HEK293 (cell line): ENCODE measurements at regions not wholly inside any gene's neighbourhood (a gene's known extent, or its start where the extent isn't known, plus 50 kb on each side); places are given as distances from the start of the nearest gene placed in this dataset.
A peak's percentile ranks its signal among the peaks of the same experiment; 100 is the strongest.

ENCODE experiments used
- CTCF ChIA-PET: fragments of 350-600 bp; formaldehyde crosslinking; extraction: SDS; loops from one replicate; lab custom pipeline; 2021; ENCODE audit warnings: antibody characterized with exemption; lab: Yijun Ruan, JAX
- POLR2A ChIA-PET: fragments of 300-600 bp; formaldehyde crosslinking; extraction: SDS; loops from one replicate; lab custom pipeline; 2020; ENCODE audit warnings: antibody characterized with exemption, inconsistent platforms; lab: Yijun Ruan, JAX
- H3K27ac ChIP-seq: fragments of 200-500 bp; sonication (Bioruptor generic); 2 replicates; pipeline ENCODE4 v1.5.1; 2014; ENCODE audit warnings: low read depth, low read length, control low read depth, inconsistent platforms; ENCODE audit errors: extremely low read depth
- H3K36me3 ChIP-seq, 2 experiments: fragments of 200-500 bp in 1 of 2; sonication (Bioruptor generic) in 1 of 2; 1 replicate in 1 of 2; 2 replicates in 1 of 2; pipeline ENCODE4 v1.5.1; 2014 to 2017; ENCODE audit warnings: inconsistent platforms in 2 of 2, low read length in 2 of 2; ENCODE audit not compliant: control insufficient read depth in 2 of 2, insufficient read depth in 1 of 2
- H3K4me1 ChIP-seq: fragments of 200-500 bp; sonication (Bioruptor generic); 2 replicates; pipeline ENCODE4 v1.5.1; 2014; ENCODE audit warnings: mild to moderate bottlenecking, low read length, inconsistent platforms; ENCODE audit not compliant: control insufficient read depth, insufficient read depth
- H3K4me3 ChIP-seq: 2 replicates; pipeline ENCODE4 v1.5.1; 2011; ENCODE audit warnings: low read depth, mild to moderate bottlenecking, control low read depth, low read length, moderate library complexity
- H3K9me3 ChIP-seq: fragments of 200-500 bp; sonication (Bioruptor generic); 2 replicates; pipeline ENCODE4 v1.5.1; 2014; ENCODE audit warnings: low read depth, low read length, inconsistent platforms; ENCODE audit not compliant: control insufficient read depth, insufficient read depth
- GLIS1 ChIP-seq: fragments of 450-650 bp; formaldehyde crosslinking; IDR thresholded peaks from 2 replicates; pipeline ENCODE4 v1.5.1; 2016; ENCODE audit warnings: missing biosample characterization, missing genetic modification characterization
- GLIS2 ChIP-seq: fragments of 450-650 bp; formaldehyde crosslinking; IDR thresholded peaks from 2 replicates; pipeline ENCODE4 v1.5.1; 2016; ENCODE audit warnings: missing biosample characterization, missing genetic modification characterization
- MYNN ChIP-seq: fragments of 450-650 bp; formaldehyde crosslinking; IDR thresholded peaks from 2 replicates; pipeline ENCODE4 v1.5.1; 2016; ENCODE audit warnings: missing biosample characterization, missing genetic modification characterization, borderline replicate concordance
- REPIN1 ChIP-seq: fragments of 450-650 bp; formaldehyde crosslinking; IDR thresholded peaks from 2 replicates; pipeline ENCODE4 v1.5.1; 2017; ENCODE audit warnings: missing biosample characterization, missing genetic modification characterization, low read depth
- SALL2 ChIP-seq: fragments of 450-650 bp; formaldehyde crosslinking; IDR thresholded peaks from 2 replicates; pipeline ENCODE4 v1.5.0; 2017; ENCODE audit warnings: missing biosample characterization, mild to moderate bottlenecking, missing genetic modification characterization, borderline replicate concordance
- SCRT1 ChIP-seq: fragments of 450-650 bp; formaldehyde crosslinking; IDR thresholded peaks from 2 replicates; pipeline ENCODE4 v1.5.1; 2016; ENCODE audit warnings: missing biosample characterization, missing genetic modification characterization, borderline replicate concordance
- WT1 ChIP-seq: fragments of 450-650 bp; formaldehyde crosslinking; IDR thresholded peaks from 2 replicates; pipeline ENCODE4 v1.5.1; 2016; ENCODE audit warnings: missing biosample characterization, missing genetic modification characterization
- ZIC2 ChIP-seq: fragments of 450-650 bp; formaldehyde crosslinking; IDR thresholded peaks from 2 replicates; pipeline ENCODE4 v1.5.1; 2016; ENCODE audit warnings: missing biosample characterization, missing genetic modification characterization
- ZNF10 ChIP-seq: fragments of 450-650 bp; formaldehyde crosslinking; IDR thresholded peaks from 2 replicates; pipeline ENCODE4 v1.5.1; 2017; ENCODE audit warnings: missing biosample characterization, missing genetic modification characterization
- ZNF114 ChIP-seq: fragments of 450-650 bp; formaldehyde crosslinking; IDR thresholded peaks from 2 replicates; pipeline ENCODE4 v1.5.0; 2017; ENCODE audit warnings: missing biosample characterization, missing genetic modification characterization
- ZNF223 ChIP-seq: fragments of 450-650 bp; formaldehyde crosslinking; IDR thresholded peaks from 2 replicates; pipeline ENCODE4 v1.5.1; 2016; ENCODE audit warnings: missing biosample characterization, missing genetic modification characterization
- ZNF239 ChIP-seq: fragments of 450-650 bp; formaldehyde crosslinking; IDR thresholded peaks from 2 replicates; pipeline ENCODE4 v1.5.1; 2016; ENCODE audit warnings: missing biosample characterization, missing genetic modification characterization
- ZNF248 ChIP-seq: fragments of 450-650 bp; formaldehyde crosslinking; IDR thresholded peaks from 2 replicates; pipeline ENCODE4 v1.5.1; 2017; ENCODE audit warnings: missing biosample characterization, missing genetic modification characterization
- ZNF266 ChIP-seq: fragments of 450-650 bp; formaldehyde crosslinking; IDR thresholded peaks from 2 replicates; pipeline ENCODE4 v1.5.1; 2016; ENCODE audit warnings: missing biosample characterization, missing genetic modification characterization, low read depth
- ZNF426 ChIP-seq: fragments of 450-650 bp; formaldehyde crosslinking; IDR thresholded peaks from 2 replicates; pipeline ENCODE4 v1.5.1; 2017; ENCODE audit warnings: missing biosample characterization, missing genetic modification characterization, mild to moderate bottlenecking, inconsistent platforms, moderate library complexity
- ZNF48 ChIP-seq: fragments of 450-650 bp; formaldehyde crosslinking; IDR thresholded peaks from 2 replicates; pipeline ENCODE4 v1.5.1; 2016; ENCODE audit warnings: missing biosample characterization, missing genetic modification characterization
- ZNF585B ChIP-seq: fragments of 450-650 bp; formaldehyde crosslinking; IDR thresholded peaks from 2 replicates; pipeline ENCODE4 v1.5.1; 2016; ENCODE audit warnings: missing biosample characterization, missing genetic modification characterization
- ZNF596 ChIP-seq: fragments of 450-650 bp; IDR thresholded peaks from 2 replicates; pipeline ENCODE4 v1.5.0; 2018; ENCODE audit warnings: missing biosample characterization, mild to moderate bottlenecking, missing genetic modification characterization, moderate library complexity
- ZNF777 ChIP-seq: fragments of 450-650 bp; formaldehyde crosslinking; IDR thresholded peaks from 2 replicates; pipeline ENCODE4 v1.5.1; 2017; ENCODE audit warnings: missing biosample characterization, missing genetic modification characterization, borderline replicate concordance
- ZNF791 ChIP-seq: fragments of 450-650 bp; formaldehyde crosslinking; IDR thresholded peaks from 2 replicates; pipeline ENCODE4 v1.5.1; 2016; ENCODE audit warnings: missing biosample characterization, missing genetic modification characterization
- TF ChIP-seq, protein P1 (sequence below): fragments of 450-650 bp; formaldehyde crosslinking; IDR thresholded peaks from 2 replicates; pipeline ENCODE4 v1.5.1; 2016; ENCODE audit warnings: missing biosample characterization, missing genetic modification characterization, low read depth
- TF ChIP-seq, protein P2 (sequence below): fragments of 450-650 bp; formaldehyde crosslinking; IDR thresholded peaks from 2 replicates; pipeline ENCODE4 v1.5.1; 2016; ENCODE audit warnings: missing biosample characterization, missing genetic modification characterization, borderline replicate concordance
- TF ChIP-seq, protein P3 (sequence below): fragments of 450-650 bp; formaldehyde crosslinking; IDR thresholded peaks from 2 replicates; pipeline ENCODE4; 2016; ENCODE audit warnings: missing biosample characterization, missing genetic modification characterization
- TF ChIP-seq, protein P4 (sequence below): fragments of 450-650 bp; formaldehyde crosslinking; IDR thresholded peaks from 2 replicates; pipeline ENCODE4 v1.5.1; 2016; ENCODE audit warnings: missing biosample characterization, missing genetic modification characterization
- TF ChIP-seq, protein P5 (sequence below): fragments of 450-650 bp; formaldehyde crosslinking; IDR thresholded peaks from 2 replicates; pipeline ENCODE4 v1.5.1; 2017; ENCODE audit warnings: missing biosample characterization, missing genetic modification characterization

DNA sequence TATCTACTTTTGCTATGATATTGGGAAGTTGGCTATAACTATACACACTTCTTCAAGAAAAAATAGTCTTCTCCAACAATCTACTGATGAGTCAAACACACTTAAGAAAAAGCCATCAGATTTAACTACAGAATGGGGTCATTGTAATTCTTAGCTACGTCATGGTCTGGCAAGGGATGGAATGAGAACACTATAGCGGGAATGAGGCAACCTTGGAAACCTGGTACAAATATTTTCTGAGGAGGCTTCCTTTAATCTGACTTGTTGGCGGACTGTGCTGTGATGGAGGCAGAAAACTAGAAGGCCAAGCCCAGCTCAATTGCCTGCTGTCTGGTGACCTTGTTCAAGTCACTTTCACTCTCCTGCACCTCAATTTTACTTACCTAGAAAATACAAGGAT, 586.8 kb upstream of the JAG1 start:
- no peak overlapping the region for H3K4me3 ChIP-seq
- H3K27ac ChIP-seq: no peak overlapping the region
- TF ChIP-seq ZNF10 (no peak), ZNF596 (tag by site-specific recombination) (no peak), ZIC2 (tag by site-specific recombination) (no peak), ZNF585B (tag by site-specific recombination) (no peak), ZNF426 (tag by site-specific recombination) (no peak), ZNF791 (no peak), SALL2 (tag by site-specific recombination) (no peak), ZNF48 (tag by site-specific recombination) (no peak), ZNF266 (tag by site-specific recombination) (no peak), ZNF239 (tag by site-specific recombination) (no peak), ZNF777 (tag by site-specific recombination) (no peak), WT1 (no peak)
- TF ChIP-seq, protein P1, sequence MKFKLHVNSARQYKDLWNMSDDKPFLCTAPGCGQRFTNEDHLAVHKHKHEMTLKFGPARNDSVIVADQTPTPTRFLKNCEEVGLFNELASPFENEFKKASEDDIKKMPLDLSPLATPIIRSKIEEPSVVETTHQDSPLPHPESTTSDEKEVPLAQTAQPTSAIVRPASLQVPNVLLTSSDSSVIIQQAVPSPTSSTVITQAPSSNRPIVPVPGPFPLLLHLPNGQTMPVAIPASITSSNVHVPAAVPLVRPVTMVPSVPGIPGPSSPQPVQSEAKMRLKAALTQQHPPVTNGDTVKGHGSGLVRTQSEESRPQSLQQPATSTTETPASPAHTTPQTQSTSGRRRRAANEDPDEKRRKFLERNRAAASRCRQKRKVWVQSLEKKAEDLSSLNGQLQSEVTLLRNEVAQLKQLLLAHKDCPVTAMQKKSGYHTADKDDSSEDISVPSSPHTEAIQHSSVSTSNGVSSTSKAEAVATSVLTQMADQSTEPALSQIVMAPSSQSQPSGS (tag by site-specific recombination): no peak
- TF ChIP-seq, protein P2, sequence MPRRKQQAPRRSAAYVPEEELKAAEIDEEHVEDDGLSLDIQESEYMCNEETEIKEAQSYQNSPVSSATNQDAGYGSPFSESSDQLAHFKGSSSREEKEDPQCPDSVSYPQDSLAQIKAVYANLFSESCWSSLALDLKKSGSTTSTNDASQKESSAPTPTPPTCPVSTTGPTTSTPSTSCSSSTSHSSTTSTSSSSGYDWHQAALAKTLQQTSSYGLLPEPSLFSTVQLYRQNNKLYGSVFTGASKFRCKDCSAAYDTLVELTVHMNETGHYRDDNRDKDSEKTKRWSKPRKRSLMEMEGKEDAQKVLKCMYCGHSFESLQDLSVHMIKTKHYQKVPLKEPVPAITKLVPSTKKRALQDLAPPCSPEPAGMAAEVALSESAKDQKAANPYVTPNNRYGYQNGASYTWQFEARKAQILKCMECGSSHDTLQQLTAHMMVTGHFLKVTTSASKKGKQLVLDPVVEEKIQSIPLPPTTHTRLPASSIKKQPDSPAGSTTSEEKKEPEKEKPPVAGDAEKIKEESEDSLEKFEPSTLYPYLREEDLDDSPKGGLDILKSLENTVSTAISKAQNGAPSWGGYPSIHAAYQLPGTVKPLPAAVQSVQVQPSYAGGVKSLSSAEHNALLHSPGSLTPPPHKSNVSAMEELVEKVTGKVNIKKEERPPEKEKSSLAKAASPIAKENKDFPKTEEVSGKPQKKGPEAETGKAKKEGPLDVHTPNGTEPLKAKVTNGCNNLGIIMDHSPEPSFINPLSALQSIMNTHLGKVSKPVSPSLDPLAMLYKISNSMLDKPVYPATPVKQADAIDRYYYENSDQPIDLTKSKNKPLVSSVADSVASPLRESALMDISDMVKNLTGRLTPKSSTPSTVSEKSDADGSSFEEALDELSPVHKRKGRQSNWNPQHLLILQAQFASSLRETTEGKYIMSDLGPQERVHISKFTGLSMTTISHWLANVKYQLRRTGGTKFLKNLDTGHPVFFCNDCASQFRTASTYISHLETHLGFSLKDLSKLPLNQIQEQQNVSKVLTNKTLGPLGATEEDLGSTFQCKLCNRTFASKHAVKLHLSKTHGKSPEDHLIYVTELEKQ (tag by site-specific recombination): no peak
- TF ChIP-seq, protein P3, sequence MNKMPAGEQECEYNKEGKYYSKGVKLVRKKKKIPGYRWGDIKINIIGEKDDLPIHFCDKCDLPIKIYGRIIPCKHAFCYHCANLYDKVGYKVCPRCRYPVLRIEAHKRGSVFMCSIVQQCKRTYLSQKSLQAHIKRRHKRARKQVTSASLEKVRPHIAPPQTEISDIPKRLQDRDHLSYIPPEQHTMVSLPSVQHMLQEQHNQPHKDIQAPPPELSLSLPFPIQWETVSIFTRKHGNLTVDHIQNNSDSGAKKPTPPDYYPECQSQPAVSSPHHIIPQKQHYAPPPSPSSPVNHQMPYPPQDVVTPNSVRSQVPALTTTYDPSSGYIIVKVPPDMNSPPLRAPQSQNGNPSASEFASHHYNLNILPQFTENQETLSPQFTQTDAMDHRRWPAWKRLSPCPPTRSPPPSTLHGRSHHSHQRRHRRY: no peak
- TF ChIP-seq, all 188 proteins: peak for 0
- Histone ChIP-seq H3K9me3 (no peaks in the 10 kb centered on the region), H3K36me3 (no peaks in the 10 kb centered on the region), H3K4me1 (no peaks in the 10 kb centered on the region)
- ChIA-PET POLR2A (interaction anchor here (0.5 kb wide), 1 partner anchor 149 kb away, joined by 3 read pairs; no protein-coding TSS in a partner anchor), CTCF (interaction anchor here (1.4 kb wide), 1 partner anchor 707 kb away, joined by 3 read pairs; no protein-coding TSS in a partner anchor)

DNA sequence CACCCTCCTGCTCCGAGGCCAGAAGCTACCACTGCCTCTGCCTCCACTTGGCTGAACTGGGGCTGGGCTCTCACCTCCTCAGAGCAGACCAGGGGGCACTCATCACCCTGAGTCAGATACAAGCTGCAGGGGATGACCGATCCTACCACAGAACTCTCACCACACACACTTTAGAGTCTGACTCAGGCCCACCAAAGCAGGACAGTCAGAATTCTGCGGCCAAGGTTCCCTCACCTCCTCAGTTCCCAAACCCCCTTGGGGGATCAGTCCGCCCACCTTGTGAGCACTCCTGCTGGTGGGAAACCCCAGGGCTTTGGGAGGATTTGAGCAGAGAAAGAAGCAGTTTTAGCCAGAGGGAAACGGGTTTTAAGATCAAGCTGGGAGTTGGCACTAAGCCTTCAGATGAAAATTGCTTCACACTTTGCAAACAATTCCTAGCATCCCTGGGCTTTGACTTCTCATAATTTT, 587.8 kb upstream of the JAG1 start:
- POLR2A ChIA-PET: no interaction called here
- no peak overlapping the region for H3K27ac ChIP-seq

More for the DNA sequence above, 587.8 kb upstream of the JAG1 start:
- TF ChIP-seq ZNF248: no peak
- peak; percentile 39; the same call in 1 of the 2 replicates for TF ChIP-seq ZIC2 (tag by site-specific recombination)
- TF ChIP-seq MYNN (tag by site-specific recombination): no peak
- TF ChIP-seq REPIN1: no peak
- TF ChIP-seq ZNF114 (tag by site-specific recombination): no peak
- TF ChIP-seq GLIS2 (tag by site-specific recombination): no peak
- no peak for TF ChIP-seq ZNF223
- no peak for TF ChIP-seq ZNF426 (tag by site-specific recombination)
- TF ChIP-seq, protein P4, sequence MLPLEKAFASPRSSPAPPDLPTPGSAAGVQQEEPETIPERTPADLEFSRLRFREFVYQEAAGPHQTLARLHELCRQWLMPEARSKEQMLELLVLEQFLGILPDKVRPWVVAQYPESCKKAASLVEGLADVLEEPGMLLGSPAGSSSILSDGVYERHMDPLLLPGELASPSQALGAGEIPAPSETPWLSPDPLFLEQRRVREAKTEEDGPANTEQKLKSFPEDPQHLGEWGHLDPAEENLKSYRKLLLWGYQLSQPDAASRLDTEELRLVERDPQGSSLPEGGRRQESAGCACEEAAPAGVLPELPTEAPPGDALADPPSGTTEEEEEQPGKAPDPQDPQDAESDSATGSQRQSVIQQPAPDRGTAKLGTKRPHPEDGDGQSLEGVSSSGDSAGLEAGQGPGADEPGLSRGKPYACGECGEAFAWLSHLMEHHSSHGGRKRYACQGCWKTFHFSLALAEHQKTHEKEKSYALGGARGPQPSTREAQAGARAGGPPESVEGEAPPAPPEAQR (tag by site-specific recombination): no peak
- no peak for TF ChIP-seq SCRT1
- TF ChIP-seq, protein P5, sequence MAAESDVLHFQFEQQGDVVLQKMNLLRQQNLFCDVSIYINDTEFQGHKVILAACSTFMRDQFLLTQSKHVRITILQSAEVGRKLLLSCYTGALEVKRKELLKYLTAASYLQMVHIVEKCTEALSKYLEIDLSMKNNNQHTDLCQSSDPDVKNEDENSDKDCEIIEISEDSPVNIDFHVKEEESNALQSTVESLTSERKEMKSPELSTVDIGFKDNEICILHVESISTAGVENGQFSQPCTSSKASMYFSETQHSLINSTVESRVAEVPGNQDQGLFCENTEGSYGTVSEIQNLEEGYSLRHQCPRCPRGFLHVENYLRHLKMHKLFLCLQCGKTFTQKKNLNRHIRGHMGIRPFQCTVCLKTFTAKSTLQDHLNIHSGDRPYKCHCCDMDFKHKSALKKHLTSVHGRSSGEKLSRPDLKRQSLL (tag by site-specific recombination): no peak
- peak; percentile 88 for TF ChIP-seq GLIS1 (tag by site-specific recombination)
- H3K4me3 ChIP-seq: no peak overlapping the region
- CTCF ChIA-PET: interaction anchor here (1.4 kb wide), 1 partner anchor 708 kb away, joined by 3 read pairs; no protein-coding TSS in a partner anchor
- 0 out of 2 replicates have a peak, but pooled peaks cover under 1% of the 10 kb centered on the region for H3K4me1 ChIP-seq
- H3K36me3 ChIP-seq: no peaks in the 10 kb centered on the region
- H3K9me3 ChIP-seq: no peaks in the 10 kb centered on the region
